NCI-H748 treated with DMSO at 0.1 percent for 48 hours (cell line): ENCODE measurements at regions not wholly inside any gene's neighbourhood (a gene's known extent, or its start where the extent isn't known, plus 50 kb on each side); places are given as distances from the start of the nearest gene placed in this dataset.

ENCODE experiments used
- DNase-seq: peaks from one replicate; lab custom pipeline; 2025; lab: John Stamatoyannopoulos, UW

DNA sequence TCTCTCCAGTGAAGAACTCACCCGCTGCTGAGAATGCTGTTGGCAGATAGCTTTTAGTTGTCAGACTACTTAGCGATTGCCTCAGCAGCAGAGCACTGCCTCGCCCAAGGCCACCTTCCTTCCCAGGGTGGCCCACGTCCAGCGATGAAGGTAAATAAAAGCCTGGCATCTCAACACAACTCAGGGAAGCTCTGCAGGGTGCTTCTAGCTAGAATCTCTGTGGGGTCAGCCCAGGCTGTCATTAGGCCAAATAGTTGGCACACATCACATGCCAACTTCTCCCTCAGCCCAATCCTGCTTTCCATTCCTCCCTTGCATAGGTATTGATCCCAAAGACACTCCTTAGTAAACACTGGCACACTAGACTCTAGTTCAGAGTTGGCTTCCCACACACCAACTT lies 368.1 kb upstream of the TMTC1 start:
- DNase-seq: no peak

DNA sequence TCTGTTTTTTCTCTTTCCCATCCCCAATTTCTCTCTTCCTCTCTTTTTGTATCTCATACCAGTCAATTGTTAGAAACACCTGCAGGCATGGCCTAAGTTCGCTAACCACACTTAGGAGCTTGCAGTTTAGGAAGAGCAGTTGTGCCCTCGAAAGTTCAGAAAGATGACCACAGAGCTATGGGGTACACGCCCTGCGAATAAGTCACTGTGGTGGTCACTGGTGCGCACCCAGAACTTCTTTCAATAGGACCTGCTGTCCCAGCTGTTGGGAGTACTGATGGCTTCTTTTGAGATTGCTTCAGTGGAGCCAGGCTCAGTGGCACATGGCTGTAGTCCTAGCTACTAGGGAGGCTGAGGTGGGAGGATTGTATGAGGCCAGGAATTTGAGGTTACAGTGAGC lies 362.8 kb upstream of the TMTC1 start:
- DNase-seq: no peak

DNA sequence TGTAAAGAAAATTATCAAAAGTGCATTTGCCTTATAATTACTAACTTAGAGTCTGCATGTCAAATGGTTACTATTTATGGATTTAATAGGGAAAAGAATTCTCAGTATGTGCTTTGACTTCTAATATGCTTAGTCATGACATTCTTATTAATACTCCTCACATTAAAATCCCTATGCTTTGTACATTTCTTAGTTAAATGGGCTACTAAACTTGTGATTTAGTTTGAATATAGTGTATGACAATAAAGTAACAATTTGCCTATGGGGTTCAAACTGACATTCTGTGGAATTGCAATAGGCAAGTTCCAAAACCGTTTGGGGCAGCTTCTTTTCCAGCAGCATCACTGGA lies 361.9 kb upstream of the TMTC1 start:
- DNase-seq: no peak

DNA sequence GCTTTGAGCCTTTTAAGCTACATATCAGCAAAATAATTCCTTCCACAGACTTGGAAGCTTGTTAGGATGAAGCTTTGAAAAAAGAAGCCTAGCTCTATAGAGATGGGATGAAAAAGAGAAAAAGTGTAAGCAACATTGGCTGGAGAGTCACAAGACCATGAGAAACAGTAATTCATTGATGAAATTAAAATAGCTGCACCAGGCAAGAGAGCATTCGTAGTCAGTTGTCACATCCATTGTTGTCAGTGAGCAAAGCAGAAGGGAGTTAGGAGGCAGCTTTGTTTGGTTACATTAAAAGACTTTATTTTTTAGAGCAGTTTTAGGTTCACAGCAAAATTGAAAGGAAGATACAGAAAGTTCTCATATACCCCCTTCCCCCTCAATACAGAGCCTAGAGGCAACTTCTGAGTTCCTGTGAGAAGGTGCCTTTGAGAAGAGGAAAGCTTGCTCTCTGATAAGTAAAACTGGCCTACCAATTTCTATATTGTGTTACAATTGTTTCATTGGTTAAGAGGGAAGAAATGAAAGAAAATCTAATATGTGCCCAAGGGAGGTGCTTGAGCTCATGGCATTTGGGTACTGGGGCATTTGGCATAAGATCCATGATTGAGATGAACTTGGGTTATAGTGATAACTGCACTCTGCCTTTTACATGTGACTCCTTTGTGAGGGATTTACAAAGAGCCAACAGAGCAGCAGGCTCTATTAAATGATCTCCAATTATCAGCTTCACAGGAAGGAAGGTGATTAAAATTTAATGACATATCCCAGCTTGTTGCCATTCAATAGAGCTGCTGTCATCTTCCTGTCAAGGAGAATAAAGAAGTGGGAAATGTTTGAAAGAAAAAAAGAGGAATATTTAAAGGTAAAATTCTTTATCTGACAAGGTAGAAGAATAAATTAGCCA lies 361.3 kb upstream of the TMTC1 start:
- peak; percentile 31 for DNase-seq

DNA sequence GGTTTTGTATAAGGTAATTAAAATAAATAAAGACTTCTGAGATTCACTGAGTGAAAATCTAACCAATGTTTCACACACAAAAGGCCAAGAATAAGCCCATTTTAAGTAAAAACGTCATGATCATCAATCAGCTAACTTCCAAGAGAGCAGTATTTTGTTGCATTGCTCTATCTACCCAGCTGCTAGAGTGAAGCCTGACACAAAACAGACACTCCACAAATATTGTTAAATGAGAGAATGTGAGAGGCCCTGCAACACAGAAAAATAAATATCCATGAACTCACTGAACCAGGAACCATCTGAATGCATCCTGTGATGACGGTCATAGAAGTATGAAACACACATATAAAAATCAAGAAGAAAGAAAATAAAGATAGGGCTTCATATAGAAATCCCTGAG lies 358.6 kb upstream of the TMTC1 start:
- DNase-seq: no peak

DNA sequence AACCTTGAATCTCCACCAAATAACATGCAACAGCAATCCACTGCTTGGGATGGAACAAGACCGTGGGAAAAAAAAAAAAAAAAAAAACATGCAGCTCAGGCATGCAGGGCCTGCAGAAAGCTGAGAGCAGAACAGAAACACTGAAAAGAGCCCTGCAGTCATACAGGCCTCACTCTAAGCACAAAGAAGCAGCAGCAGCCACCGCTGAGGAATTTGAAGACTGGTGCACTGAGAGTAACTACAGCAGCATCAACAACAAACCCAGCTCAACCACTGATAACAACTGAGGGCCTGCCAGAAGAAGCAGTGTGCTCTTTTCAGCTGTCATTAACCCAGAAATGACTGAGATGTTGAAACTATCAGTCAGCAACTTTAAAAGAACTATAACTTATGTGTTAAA lies 354.7 kb upstream of the TMTC1 start:
- no peak for DNase-seq

DNA sequence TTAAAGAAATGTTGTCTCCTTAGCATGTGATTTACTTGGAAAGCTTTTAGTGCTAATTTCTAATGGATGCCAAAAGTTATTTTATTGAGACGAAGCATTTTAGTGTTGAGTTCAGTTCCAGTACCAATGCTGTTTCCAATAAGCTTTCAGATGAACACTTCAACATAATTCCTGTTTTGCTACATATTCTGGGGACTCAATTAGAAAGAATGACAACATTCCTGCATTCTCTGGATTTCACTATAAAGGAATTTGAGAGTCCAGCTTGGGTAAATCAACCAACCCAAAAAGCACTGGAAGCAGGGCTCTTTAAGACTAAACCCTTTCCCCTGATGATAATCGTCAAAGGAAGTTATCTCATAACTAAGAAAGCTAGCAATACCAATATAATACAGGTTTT lies 353.0 kb upstream of the TMTC1 start:
- no peak for DNase-seq

DNA sequence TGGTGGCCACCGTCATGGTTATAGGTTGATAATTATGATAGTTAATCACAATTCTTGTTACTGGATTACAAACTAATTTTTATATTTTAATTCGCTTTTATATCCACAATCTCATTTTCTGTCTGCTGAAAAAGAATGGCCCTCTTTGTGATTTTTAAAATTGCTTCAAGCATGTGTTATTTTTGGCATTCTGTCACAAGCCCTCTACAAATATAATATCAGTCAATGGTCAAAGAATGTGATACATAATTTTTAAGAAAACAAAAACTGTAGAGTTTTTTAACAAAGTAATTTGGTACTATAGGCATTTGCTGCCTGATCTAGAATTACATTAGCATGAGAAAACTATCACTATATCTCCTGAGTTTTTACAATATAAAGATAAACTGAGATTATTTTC lies 352.0 kb upstream of the TMTC1 start:
- no peak for DNase-seq

DNA sequence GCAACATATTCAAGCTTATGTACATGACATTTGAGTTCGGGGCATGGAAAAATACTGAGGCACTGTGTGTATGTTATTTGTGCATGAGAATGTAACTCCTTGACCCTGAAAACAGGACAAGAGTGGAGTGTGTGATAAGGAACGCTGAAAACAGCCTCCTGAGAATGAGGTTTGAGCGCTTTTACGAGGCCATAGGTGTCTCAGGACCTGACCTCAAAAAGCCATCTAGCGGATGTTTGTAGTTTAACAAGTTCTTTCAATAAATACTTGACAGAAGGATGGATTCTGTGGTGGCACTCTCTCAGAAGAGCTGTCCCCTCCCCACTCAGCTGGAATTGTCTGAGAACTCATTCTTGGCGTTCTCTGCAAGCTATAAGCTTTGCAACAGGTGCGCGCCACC lies 350.5 kb upstream of the TMTC1 start:
- no peak for DNase-seq

DNA sequence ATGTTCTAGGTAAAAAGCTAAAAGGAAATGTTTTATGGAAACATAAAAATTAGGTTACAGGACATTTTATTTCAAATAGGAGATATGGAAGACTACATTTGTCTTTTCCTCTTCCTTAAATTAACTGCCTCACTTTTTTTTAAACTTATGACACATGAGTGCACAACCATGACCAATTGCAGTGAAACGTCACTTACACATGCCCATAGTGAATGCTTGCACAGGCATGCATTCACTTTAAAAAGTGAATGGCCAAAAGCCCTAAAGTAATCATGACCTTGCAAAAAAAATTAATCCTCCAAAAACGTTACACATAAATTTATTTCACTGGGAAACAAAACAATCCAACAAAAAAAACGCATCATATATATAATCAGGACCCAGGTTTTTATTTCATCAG lies 343.2 kb upstream of the TMTC1 start:
- no peak for DNase-seq

DNA sequence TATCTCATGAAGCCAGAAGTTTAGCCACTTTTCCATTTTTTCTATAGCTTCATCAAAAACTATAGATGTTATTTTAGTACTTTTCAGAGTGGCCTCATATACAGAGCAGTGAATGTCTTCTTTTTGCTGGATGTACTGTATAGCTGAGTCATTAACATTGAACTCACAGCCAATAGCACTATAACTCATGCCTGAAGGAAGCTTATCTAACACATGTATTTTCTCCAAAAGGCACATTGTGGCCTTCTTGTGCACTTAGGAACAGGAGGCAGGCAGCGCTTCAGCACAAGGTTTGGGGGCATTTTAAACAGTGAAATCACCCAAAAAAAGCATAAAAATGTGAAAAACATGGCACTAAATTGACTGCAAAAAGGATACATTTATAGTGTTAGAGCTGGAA lies 336.8 kb upstream of the TMTC1 start:
- DNase-seq: no peak

DNA sequence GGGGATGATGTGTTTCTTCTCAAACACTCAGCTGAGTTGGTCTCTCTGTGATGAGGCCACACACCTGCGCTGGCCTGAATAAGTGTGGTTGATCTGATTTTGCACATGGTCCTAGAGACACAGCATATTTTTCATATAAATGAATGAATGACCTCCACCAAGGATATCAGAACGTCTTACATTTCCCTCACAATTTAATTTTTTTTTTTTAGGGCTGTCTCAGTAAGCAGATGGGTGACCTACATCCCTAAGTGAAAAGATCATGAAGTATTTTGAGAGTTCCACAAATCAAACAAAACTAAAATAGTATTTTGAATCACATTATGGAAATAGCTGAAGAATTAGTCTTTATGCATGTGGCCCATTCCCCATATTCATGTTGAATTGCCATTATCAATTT lies 333.7 kb upstream of the TMTC1 start:
- DNase-seq: no peak

DNA sequence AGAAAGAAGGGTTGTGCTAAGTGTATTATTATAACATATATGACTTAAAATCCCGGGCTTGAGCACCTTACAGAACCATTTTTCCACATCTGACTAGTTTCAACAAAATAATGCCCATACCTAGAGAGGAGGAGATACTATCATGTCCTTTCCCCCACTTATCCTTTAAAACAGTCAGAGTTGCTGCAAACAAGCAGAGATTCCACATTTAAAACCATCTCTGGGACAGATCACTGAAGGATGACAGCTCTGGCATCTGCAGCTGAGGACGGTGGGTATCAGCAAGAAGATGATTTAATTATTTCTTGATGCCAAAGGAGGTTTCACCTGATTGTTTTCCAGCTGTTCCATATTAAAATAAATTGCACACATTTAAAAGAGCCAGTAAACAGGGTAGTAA lies 328.0 kb upstream of the TMTC1 start:
- no peak for DNase-seq

DNA sequence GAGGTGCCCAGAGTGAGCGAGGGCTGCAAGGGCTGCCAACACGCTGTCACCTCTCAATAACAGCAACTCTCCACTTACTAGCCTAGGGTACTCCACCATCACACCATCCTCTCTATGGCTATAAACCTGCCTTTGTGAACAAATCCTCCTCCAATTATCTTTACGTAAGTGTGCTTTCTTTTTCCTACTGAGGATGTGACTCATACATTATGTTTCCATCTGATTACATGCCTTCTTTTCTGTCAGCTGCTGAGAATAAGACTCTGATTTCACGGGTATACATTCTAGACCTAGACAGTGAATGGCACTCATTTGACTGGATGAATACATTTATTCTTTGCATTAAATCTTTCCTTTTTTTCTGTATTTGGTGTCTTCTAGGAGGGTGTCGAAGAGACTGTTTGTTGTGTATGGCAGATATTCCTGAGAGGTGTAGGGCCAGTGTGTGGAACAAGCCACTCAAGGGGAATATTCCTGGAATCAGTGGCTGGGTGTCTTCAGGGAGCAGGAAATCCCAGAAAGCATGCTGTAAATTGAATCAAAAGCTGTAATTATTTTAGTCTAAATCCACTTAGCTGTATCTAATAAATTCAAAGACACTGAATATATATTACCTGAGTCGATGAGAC lies 327.3 kb upstream of the TMTC1 start:
- no peak for DNase-seq

DNA sequence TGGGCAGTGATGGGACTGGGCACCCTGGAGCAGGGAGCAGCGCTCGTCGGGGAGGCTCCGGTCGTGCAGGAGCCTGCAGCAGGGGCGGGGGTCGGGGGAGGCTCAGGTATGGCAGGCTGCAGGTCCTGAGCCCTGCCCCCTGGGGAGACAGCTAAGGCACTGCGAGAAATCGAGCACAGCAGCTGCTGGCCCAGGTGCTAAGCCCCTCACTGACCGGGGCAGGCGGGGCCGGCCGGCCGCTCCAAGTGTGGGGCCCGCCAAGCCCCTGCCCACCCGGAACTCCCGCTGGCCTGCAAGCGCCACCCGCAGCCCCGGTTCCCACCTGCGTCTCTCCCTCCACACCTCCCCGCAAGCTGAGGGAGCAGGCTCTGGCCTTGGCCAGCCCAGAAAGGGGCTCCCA lies 326.8 kb upstream of the TMTC1 start:
- DNase-seq: no peak

DNA sequence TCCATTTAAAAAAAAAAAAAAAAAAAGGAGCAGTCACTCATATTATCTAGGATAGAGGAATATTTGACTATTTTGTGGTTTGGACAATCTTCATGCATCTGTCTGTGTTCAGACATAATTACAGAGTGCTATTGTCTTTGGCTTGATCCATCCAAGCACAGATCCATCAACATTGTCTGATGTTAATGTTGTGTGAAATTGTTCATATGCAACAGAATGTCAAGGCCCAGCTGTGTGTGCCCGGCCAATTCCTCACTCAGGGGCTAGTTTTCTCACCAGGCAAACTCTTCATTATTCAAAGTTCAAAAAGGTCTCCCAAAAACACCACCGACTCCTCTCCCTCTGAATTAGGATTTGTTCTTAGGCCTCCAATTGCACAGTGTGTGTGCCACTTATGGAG lies 324.9 kb upstream of the TMTC1 start:
- DNase-seq: no peak

DNA sequence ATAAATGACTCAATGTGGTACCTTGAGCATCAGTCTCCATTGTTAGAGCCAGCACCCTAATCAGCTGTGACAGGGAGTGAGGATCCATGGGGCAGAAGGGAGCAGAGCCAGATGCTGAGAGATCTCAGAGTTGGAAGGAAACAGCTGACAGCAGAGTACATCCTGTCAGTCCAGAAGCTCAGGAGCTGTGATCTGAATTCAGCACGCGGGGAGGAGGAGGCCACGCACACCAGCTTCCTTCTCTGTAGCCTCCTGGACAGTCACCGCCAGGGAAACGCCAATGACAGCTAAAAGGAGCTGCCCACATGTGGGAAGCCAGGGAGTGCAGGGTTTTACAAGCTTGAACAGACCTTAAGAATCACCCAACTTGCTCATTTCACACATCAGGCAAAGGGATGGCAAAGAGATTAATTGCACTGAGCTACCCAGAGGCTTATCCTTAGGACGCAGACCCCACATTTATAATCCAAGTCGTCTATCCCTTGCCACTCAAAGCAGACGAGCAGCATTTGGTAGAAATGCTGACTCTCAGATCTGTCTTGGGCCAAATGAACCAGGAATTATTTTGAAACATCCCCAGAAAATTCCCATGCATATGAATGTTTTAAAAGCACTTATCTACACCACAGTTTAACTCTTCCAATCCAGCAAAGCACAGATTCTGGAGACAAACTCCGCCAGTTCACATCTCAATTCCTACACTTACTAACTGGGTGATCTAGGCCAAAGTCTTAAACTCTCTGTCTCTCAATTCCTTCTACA lies 322.6 kb upstream of the TMTC1 start:
- DNase-seq: no peak

DNA sequence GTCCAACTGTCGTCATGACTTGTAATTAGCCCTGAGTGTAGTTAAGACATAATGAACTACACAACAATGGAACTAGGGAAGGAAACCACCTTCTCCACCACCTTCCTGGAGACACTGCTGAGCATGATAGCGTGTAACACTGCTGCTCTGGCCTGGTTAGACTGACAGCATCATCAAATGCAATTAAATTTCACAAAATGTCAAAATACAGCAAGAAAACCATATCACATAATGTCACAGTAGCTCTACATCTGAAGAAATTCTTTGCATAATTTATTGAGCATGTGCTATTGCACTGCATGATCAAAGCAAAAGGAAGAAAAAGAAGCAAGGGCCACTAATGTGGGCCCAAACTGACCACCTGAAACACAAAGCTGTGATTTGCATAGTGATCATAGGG lies 321.8 kb upstream of the TMTC1 start:
- no peak for DNase-seq

DNA sequence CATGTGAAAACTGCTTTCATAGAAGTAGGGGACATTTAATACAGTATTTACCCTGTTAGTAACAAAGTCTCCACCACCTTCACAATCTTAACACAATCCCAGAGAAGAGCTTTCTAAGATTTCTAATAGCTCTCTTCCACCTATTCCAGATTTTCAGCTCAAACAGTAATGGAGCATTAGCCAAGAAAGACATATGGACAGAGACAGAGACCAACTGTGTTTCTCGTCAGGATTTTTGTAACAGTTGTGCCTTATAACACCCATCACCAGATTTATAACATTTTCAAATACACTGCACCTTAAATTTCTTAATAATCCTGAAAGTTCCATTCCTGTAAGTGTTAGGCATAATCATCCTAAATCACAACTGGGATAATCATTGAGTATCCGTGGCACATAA lies 321.2 kb upstream of the TMTC1 start:
- DNase-seq: no peak

DNA sequence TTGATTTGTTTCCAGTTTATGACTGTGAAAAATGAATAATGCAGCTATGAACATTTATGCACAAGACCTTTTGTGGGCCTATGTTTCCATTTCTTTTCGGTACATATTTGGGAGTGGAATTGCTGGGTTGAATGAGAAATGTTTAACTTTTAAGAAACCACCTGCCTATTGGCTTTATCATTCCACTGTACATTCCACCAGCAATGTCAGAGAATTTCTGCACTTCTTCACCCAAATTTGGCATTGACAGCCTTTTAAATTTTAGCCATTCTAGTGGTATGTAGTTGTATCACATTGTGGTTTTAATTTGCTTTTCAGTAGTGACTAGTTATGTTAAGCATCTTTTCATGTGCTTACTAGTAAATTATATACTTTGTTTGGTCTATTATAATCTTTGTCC lies 317.0 kb upstream of the TMTC1 start:
- no peak for DNase-seq

DNA sequence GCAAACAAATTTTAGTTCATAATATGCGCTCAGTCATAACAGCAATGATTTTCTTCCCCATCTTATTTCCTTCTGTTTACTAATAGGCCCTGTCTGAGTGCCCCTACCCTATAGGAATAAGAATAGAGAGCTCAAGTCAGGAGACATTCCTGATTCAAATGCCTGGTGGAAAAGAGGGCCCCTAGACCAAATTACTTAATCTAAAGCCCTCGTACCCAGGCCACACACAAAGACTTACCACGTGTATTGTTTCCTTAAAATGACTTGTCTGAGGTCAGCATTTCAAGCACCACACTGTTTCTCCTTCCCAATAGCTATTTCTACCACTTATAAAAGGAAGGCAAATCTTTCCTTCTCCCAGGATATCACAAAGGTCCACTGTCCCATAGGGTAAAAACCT lies 314.9 kb upstream of the TMTC1 start:
- DNase-seq: no peak

DNA sequence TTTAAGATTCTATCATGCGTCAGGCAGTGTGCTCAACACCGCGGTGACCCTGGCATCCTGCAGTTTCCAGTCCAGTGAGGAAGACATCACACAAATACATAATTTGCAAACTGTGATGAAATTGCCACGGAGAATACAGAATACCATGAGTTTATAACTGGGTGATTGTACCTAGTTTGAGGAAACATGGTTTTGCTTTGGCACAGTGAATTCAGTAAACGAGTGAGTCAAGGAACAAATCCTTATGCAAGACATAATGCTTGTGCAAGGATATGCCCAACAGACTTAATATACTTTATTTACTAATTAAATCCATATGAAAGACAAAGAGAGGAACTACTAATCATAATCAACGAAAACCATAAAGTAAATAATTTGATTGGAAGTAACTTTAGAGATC lies 311.8 kb upstream of the TMTC1 start:
- no peak for DNase-seq

DNA sequence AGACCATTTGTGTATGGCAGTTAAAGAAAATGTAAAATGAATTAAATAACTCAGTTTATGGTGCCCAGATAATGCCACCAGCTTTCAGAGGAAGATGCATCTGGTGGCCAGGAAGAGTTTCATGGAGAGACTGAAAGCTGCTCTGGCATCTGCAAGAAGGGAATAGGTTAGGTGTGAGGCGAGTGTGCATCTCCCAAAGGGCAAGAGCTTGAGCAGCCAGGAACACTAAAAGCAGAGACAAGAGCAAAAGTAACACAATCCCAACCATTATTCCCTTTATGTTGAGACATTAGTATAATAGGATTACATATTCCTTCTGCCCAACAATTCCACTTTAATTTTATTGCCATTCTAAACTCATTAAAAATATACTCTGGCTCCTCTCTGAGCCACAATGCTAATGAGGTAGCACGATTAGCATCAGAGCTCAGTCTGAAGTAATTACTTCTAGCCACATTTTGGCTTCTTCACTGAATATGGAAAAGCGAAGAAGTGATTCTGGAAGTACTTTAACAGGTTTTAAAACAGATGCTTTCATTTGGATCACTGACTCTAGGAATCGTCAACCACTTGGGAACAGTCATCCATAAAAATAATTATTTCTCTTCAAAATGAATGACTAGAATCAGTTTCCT lies 309.4 kb upstream of the TMTC1 start:
- DNase-seq: no peak
